ENCODE measurements at regions not wholly inside any gene's neighbourhood (a gene's known extent, or its start where the extent isn't known, plus 50 kb on each side); places are given as distances from the start of the nearest gene placed in this dataset.

DNA sequence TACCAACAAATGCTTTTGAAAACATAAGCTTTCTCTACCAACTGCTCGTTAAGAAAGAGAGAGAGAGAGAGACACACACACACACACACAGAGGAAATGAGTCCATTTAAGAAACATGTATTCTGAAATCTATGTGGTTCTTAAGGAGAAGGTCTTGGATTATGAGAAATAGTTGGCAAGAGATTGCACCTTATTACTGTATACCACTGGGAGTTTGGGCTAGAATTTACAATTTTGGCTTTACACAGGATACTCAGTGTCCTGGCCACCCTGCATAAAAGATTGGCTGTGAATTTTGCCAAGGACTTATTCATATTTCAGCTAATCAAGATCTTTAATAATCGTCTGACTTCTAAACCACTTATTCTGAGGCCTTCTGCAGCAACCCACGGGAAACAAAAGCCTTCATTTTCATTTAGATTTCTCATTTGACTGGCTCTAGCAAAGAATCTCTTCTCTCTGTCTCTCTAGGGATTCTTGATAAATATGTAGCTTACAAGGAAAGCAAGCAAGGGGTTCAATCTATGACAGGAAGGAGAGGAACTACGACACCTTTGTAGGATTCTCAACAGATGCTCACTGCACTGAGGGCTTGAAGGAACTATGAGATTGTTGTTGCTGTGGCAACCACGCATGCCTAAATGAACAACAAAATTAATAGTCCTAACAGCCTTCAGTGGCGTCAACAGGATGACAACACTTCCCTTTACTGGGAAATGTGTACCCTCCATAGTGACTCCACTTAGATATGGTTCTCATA lies 75.3 kb upstream of the GNAO1 start:
- no peak overlapping the region for H3K4me3 ChIP-seq (ENCODE audit: low read depth, low read length)
- no peaks in the 10 kb centered on the region for H3K9me3 ChIP-seq (ENCODE audit: severe bottlenecking)
- TF ChIP-seq, protein P1, sequence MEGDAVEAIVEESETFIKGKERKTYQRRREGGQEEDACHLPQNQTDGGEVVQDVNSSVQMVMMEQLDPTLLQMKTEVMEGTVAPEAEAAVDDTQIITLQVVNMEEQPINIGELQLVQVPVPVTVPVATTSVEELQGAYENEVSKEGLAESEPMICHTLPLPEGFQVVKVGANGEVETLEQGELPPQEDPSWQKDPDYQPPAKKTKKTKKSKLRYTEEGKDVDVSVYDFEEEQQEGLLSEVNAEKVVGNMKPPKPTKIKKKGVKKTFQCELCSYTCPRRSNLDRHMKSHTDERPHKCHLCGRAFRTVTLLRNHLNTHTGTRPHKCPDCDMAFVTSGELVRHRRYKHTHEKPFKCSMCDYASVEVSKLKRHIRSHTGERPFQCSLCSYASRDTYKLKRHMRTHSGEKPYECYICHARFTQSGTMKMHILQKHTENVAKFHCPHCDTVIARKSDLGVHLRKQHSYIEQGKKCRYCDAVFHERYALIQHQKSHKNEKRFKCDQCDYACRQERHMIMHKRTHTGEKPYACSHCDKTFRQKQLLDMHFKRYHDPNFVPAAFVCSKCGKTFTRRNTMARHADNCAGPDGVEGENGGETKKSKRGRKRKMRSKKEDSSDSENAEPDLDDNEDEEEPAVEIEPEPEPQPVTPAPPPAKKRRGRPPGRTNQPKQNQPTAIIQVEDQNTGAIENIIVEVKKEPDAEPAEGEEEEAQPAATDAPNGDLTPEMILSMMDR (IDR thresholded peaks at IDR 0.05; ENCODE audit: low read depth, low read length), result no peak
- H3K36me3 ChIP-seq, result no peaks in the 10 kb centered on the region
- no peak overlapping the region for H3K27ac ChIP-seq
- no peaks in the 10 kb centered on the region for H3K27me3 ChIP-seq (ENCODE audit: insufficient read depth, low read depth, severe bottlenecking)
- DNase-seq, result no peak

DNA sequence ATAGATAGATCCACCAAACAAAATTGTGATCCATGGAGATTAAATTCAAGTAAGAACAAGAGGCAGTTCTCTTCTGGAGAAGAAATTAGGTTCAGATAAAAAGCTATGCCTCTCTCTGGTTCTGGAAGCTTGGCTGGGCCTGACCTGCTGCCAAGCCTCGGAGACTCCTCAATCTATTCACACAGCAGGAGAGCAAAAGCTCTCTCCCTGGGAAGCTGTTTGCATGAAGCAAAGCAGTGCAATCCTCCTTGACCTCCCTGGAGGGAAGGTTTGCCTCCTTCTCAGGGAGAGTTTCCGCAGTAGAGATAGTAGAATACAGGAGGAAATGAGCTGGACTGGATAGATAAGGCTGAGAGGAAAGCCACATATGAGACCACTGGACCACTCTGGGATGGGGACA lies 78.1 kb upstream of the GNAO1 start:
- Histone ChIP-seq H3K27me3 (ENCODE audit: insufficient read depth, low read depth, severe bottlenecking) (no peaks in the 10 kb centered on the region), H3K9me3 (ENCODE audit: severe bottlenecking) (no peaks in the 10 kb centered on the region), H3K4me3 (ENCODE audit: low read depth, low read length) (no peak overlapping the region), H3K27ac (no peak overlapping the region), H3K36me3 (no peaks in the 10 kb centered on the region)
- DNase-seq, result no peak
- TF ChIP-seq, protein P1 (IDR thresholded peaks at IDR 0.05; ENCODE audit: low read depth, low read length), result no peak

DNA sequence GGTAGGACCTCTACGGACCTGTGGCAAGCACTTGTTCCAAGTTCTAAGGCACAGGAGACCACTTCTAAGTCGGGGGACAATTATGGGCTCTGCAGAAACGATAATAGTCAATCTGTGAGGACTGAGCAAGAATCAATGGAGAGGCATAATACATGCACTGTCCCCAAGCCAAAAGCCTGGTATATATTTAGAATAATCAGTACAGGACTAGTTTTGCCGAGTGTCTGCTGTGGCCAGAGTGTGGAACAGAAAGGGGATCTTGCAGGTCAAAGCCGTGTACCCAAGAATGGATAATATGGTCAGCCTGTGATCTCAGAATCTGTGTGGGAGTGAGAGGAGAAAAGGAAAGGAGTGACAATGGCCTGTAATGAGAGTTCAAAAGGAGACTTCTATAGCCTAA lies 80.2 kb upstream of the GNAO1 start:
- no peaks in the 10 kb centered on the region for H3K9me3 ChIP-seq (ENCODE audit: severe bottlenecking)
- H3K27me3 ChIP-seq (ENCODE audit: insufficient read depth, low read depth, severe bottlenecking), result no peaks in the 10 kb centered on the region
- H3K27ac ChIP-seq, result no peak overlapping the region
- no peak for DNase-seq
- TF ChIP-seq, protein P1 (IDR thresholded peaks at IDR 0.05; ENCODE audit: low read depth, low read length), result no peak
- no peaks in the 10 kb centered on the region for H3K36me3 ChIP-seq
- no peak overlapping the region for H3K4me3 ChIP-seq (ENCODE audit: low read depth, low read length)

DNA sequence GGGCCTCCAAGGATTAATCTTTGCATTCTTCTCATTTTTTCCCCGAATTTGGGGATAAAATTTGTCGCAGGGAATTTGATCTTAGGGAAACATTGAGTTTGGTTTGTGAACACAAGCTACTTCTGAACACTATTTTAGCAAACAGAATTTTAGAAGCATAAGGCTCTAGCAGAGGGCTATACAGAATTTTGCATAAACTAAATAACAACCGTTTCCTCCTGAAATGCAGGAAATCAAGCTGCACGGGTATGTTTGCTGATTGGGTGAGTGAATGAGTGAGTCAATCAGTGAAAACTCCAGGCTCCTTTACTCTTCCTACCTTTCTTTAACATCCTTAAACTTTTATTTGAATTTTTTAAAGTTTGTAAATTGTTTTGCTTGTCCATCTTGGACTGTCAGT lies 81.3 kb upstream of the GNAO1 start:
- Histone ChIP-seq H3K27me3 (ENCODE audit: insufficient read depth, low read depth, severe bottlenecking) (no peaks in the 10 kb centered on the region), H3K9me3 (ENCODE audit: severe bottlenecking) (no peaks in the 10 kb centered on the region), H3K4me3 (ENCODE audit: low read depth, low read length) (no peak overlapping the region), H3K36me3 (no peaks in the 10 kb centered on the region), H3K27ac (no peak overlapping the region)
- DNase-seq, result no peak
- TF ChIP-seq, protein P1 (IDR thresholded peaks at IDR 0.05; ENCODE audit: low read depth, low read length), result no peak

DNA sequence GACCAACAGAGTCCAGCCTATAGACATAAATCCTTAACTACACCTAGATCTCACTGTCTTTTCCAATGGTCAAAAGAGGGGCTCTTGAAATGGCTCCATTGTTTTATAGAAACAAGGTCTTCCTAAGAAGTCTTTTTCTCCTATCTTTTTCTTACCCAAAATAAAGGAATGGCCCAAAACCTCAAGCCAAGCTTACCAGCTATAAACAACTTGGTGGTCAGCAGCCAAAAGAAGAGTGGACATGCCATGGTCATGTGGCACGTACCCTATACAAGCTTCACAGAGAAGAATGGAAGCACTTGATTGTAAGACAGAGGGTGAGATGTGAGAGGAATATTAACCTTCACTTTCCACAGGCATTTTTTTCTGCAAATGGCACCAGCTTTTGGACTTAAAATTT lies 82.1 kb upstream of the GNAO1 start:
- Histone ChIP-seq H3K4me3 (ENCODE audit: low read depth, low read length) (no peak overlapping the region), H3K27ac (no peak overlapping the region), H3K27me3 (ENCODE audit: insufficient read depth, low read depth, severe bottlenecking) (no peaks in the 10 kb centered on the region), H3K36me3 (no peaks in the 10 kb centered on the region), H3K9me3 (ENCODE audit: severe bottlenecking) (no peaks in the 10 kb centered on the region)
- TF ChIP-seq, protein P1 (IDR thresholded peaks at IDR 0.05; ENCODE audit: low read depth, low read length), result no peak
- DNase-seq, result no peak

DNA sequence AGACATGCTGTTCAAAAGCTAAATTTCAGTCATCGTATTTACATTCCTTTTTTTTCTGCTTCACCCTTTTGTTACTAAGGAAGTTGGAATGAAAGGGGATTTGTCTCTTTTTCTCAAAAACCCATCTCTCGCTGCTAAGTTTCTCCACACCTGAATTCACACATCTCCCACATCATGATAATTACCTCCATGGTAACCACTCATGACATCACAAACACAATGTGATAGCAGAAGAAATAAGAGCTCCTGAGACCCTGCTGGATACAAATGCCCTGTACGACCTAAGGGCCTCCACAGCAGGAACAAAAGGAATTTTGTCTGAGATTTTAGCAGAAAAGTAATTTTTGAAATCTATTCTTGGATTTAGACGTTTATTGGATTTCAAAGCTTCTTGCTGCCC lies 82.6 kb upstream of the GNAO1 start:
- no peak for DNase-seq
- Histone ChIP-seq H3K36me3 (no peaks in the 10 kb centered on the region), H3K4me3 (ENCODE audit: low read depth, low read length) (no peak overlapping the region), H3K27me3 (ENCODE audit: insufficient read depth, low read depth, severe bottlenecking) (no peaks in the 10 kb centered on the region), H3K9me3 (ENCODE audit: severe bottlenecking) (no peaks in the 10 kb centered on the region), H3K27ac (no peak overlapping the region)
- TF ChIP-seq, protein P1 (IDR thresholded peaks at IDR 0.05; ENCODE audit: low read depth, low read length), result no peak
